ENCODE measurements at regions not wholly inside any gene's neighbourhood (a gene's known extent, or its start where the extent isn't known, plus 50 kb on each side); places are given as distances from the start of the nearest gene placed in this dataset.

DNA sequence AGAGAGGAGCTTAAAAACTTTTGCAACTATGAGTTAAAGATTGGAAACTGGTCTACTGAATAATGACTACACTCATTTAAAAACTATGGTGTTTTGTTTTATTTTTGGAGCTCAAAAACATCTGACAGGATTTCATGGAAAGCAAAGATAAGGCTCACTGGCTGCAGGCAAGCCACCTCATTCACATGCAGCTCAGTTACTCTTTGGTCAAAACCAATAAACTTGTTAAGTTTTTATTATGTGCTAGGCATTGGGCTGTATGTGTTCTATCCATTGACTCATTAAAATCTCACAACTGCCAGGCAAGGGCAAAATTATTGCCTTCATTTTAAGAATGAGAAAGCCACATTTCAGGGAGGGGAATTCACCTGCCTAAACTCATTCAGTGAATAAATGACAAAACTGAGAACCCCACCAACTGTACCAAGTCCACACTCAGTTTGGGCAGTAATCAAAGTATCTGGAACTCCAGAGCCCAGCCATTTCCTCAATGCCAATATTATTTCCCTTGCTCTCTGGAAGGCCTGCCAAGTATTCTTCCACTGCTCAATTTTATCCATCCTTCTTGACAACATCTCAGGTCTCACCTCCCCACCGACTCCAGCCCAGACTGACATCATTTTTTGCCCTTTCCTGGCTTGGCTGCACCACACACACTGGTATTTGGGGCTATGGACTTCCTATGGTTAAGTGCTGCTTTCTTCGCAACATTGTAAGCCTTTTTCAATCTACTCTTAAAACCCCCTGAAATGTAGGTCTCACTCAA is 401.1 kb upstream of the NFIA start:
- TF ChIP-seq POLR2A (IDR thresholded peaks at IDR 0.05; ENCODE audit: low read depth, low read length) (no peak), POLR2AphosphoS5 (IDR thresholded peaks at IDR 0.05; ENCODE audit: low read depth, low read length) (no peak), TAF1 (IDR thresholded peaks at IDR 0.05; ENCODE audit: borderline replicate concordance, low read depth, low read length) (no peak)

Data from GM12892 (cell line).